Daoy (cell line): ENCODE measurements at regions not wholly inside any gene's neighbourhood (a gene's known extent, or its start where the extent isn't known, plus 50 kb on each side); places are given as distances from the start of the nearest gene placed in this dataset.
"Not testable (repeated sequence)": the region's sequence is repeated elsewhere in the genome, so short reads cannot be mapped to it uniquely, and the experiment has no call there.

Source experiments
- DNase-seq: peaks from one replicate; pipeline ENCODE4 v3.0.0-alpha.2; 2015; ENCODE audit warnings: low read depth

DNA sequence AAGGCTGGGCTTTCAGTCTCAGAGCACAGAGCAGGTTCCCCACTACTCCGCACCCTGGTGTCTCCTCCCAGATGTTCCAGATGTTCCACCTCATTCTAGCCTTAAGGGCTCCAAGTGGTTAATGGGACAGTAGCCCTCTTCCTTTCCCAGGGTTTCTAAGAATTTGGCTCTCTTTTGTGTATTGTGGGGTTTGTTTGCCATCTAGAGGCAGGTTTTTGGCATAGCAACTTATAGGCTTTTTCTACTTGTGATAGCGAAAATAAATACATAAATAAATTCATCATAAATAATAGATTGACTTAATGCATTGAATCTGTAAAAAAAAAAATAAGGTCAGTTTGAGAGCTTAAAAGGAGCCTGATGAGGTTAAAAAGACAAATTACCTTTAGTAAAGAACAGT is 86.1 kb upstream of the XKR3 start:
- DNase-seq = not testable (repeated sequence)

DNA sequence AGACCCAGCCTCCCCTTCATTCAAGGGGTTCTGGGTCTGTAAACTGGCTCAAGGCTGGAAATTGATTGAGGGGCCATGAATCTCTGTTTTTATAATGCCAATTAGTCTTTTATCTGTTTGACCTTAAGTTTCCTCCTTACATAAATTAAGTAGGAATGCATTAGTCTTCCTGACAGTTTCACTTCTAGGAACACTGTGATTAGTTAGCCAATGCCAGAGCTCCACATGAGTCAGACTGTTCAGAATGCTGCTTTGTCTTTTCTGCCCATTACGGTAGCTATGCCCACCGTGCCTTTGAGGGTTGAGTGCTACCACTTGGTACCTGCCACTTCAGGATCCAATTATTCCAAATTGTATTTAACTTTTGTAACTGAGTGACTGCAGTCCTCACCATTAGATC is 76.8 kb upstream of the XKR3 start:
- DNase-seq = peak; percentile 64

DNA sequence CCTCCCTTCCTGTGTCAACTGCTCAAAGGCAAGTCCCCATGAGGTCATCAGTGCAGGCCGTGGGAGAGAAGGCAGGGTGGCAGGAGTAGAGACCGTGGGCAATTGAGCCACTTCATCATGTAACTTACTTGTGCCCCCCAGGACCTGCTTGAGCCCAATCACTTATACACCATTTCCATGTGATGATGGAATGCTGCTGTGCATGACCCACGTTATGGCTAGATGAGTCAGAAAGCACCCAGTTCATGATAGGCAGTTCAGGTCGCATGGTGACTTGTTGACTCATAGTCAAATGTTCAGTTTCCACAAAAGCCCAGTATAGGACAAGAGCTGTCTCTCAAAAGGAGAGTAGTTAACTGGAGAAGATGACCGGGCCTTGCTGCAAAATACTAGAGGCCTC is 76.4 kb upstream of the XKR3 start:
- DNase-seq = peak; percentile 69

DNA sequence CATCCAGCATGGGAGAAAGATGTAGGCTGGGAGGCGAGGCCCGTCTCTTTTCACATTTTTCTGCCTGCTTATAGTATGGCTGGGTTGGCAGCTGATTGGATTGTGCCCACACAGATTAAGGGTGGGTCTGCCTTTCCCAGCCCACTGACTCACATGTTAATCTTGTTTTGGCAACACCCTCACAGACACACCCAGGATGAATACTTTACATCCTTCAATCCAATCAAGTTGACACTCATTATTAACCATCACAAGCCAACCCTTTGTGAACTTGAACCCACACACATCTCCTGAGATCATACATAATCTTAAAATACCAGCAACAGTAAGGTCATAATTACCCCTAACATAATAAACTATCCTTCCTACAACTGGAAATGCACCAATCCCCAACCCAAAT is 74.1 kb upstream of the XKR3 start:
- not testable (repeated sequence) for DNase-seq

DNA sequence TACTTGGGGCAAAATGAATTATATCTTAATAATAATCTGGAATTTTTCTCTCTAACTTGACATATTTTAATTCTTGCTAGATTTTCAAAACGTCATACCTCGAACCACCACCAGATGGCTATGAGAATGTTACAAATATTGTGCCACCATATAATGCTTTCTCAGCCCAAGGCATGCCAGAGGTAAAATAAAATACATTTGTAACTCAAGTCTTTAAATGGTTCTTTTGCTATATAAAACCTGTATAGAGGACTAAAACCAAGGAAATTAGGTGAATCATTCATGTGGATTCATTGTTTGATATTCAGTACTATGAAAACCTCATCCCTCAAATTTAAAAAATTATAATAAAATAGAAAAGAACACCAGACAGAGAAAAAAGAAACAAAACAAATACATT is 72.2 kb upstream of the XKR3 start:
- DNase-seq = not testable (repeated sequence)

DNA sequence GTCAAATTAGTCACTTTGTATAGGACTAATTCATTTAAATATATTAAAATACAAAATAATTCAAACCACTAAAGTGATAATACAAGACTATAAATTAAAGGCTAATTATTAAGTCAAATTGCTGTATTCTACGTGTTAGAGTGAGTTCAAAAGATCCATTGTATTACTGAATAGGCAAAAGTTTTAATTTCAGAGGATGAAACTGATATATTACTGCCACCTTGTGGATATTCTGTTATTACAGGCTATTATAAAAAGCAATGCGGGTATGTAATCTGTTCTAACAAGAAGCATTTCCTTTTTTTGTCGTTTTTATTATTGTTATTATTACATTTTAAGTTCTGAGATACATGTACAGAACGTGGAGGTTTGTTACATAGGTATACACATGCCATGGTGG is 66.7 kb upstream of the XKR3 start:
- DNase-seq = not testable (repeated sequence)

DNA sequence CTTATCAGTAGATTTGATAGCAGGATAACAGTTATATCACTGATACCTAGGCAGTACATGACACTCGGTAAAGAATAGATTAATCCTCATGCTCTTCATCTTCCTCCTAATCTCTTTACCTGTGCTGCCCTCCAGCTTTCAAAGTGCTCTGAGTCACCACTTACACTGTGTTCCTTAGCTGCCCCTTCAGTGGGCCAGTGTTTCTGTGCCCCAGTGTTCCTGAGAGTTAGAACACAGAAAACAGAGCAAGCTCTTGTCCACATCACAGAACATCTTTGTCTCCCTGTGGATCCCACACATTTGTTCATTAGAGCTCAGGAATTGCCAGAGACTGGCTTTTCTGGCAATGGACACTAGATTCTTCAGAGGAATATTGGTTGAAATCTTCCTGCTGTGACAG is 51.1 kb upstream of the XKR3 start:
- DNase-seq = not testable (repeated sequence)
